GM12873 (cell line): ENCODE measurements at regions not wholly inside any gene's neighbourhood (a gene's known extent, or its start where the extent isn't known, plus 50 kb on each side); places are given as distances from the start of the nearest gene placed in this dataset.

Experiments
- CTCF ChIP-seq: IDR thresholded peaks from 2 replicates; pipeline ENCODE4 v1.5.1; 2012; ENCODE audit warnings: low read depth, mild to moderate bottlenecking, moderate library complexity, low read length, control low read depth; ENCODE audit not compliant: insufficient read depth; ENCODE audit errors: missing control alignments

GRCh38 chr7:79716329-79716728 lies 262.9 kb upstream of the MAGI2 start:
- no peak for TF ChIP-seq CTCF

- TF ChIP-seq CTCF = no peak
Measured at GRCh38 chr7:79714081-79714480, 260.6 kb upstream of the MAGI2 start.

GRCh38 chr7:79713276-79713675 lies 259.8 kb upstream of the MAGI2 start:
- TF ChIP-seq CTCF = no peak

GRCh38 chr7:79711660-79712059 lies 258.2 kb upstream of the MAGI2 start:
- no peak for TF ChIP-seq CTCF

GRCh38 chr7:79709574-79710409 lies 256.3 kb upstream of the MAGI2 start:
- no peak for TF ChIP-seq CTCF

GRCh38 chr7:79702116-79702515 lies 248.6 kb upstream of the MAGI2 start:
- no peak for TF ChIP-seq CTCF

- TF ChIP-seq CTCF = no peak
Measured at GRCh38 chr7:79692015-79692414, 238.5 kb upstream of the MAGI2 start.
